D721Med (cell line): ENCODE measurements at regions not wholly inside any gene's neighbourhood (a gene's known extent, or its start where the extent isn't known, plus 50 kb on each side); places are given as distances from the start of the nearest gene placed in this dataset.

Experiments
- DNase-seq: peaks from one replicate; pipeline ENCODE4 v3.0.0; 2011; ENCODE audit warnings: low spot score; ENCODE audit not compliant: insufficient read length
- FAIRE-seq: peaks from 2 replicates; lab custom pipeline; 2011; peaks lifted over from hg19 to GRCh38; lab: Jason Lieb, UNC
- TF ChIP-seq, protein P1 (sequence below): IDR thresholded peaks from 2 replicates; pipeline ENCODE4 v1.5.1; 2012; ENCODE audit warnings: mild to moderate bottlenecking, control low read depth; ENCODE audit not compliant: insufficient read depth; ENCODE audit errors: missing control alignments

DNA sequence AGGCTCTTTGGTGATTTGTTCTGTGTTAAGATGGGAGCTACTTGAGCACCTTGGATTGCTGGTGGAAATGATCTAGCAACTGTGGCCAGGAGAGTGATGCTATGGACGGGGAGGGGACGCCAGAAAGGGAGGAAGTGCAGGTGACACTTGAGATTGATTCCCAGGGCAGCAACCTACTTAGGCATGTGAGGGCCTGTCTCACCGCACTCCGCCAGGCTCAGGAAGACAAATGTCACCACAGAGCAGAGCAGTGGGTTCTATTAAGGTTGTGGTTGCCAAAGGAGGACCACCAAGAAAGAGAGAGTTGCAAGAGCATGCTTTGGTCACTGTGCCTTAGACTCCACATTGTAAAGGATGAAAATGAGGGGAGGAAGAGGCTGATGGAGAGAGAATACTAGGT, 404.3 kb downstream of the IRX1 start:
- no peak for FAIRE-seq
- DNase-seq, result no peak
- TF ChIP-seq, protein P1, sequence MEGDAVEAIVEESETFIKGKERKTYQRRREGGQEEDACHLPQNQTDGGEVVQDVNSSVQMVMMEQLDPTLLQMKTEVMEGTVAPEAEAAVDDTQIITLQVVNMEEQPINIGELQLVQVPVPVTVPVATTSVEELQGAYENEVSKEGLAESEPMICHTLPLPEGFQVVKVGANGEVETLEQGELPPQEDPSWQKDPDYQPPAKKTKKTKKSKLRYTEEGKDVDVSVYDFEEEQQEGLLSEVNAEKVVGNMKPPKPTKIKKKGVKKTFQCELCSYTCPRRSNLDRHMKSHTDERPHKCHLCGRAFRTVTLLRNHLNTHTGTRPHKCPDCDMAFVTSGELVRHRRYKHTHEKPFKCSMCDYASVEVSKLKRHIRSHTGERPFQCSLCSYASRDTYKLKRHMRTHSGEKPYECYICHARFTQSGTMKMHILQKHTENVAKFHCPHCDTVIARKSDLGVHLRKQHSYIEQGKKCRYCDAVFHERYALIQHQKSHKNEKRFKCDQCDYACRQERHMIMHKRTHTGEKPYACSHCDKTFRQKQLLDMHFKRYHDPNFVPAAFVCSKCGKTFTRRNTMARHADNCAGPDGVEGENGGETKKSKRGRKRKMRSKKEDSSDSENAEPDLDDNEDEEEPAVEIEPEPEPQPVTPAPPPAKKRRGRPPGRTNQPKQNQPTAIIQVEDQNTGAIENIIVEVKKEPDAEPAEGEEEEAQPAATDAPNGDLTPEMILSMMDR, result no peak

DNA sequence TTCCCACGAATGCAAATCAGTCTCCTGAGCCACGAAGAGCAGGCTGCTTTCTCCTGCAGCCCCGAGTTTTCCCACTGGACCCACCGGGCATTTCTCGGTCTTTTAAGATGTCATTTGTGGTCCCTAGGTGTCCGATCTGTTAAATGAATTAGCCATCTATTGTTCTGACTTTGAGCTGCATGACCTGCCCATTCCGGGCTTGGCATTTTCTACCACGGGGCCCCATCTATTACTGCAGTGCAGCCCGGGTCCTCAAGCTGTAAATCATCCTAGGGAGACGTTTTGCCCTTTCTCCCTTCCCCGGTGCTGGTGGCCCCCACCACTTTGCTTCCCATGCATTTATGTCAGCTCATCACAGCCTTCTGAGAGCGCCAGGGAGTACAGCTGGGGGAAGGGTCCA, 405.4 kb downstream of the IRX1 start:
- DNase-seq (no peak), FAIRE-seq (no peak)
- TF ChIP-seq, protein P1, result no peak

GRCh38 chr5:4001758-4002533, 406.3 kb downstream of the IRX1 start:
- FAIRE-seq, result no peak
- DNase-seq, result no peak
- TF ChIP-seq, protein P1, result no peak

- FAIRE-seq, result no peak
- DNase-seq, result no peak
- TF ChIP-seq, protein P1, result no peak
Observed at GRCh38 chr5:4005335-4005734, 409.7 kb downstream of the IRX1 start.

- TF ChIP-seq, protein P1, result no peak
- FAIRE-seq (no peak), DNase-seq (no peak)
Observed at GRCh38 chr5:4007001-4007400, 411.4 kb downstream of the IRX1 start.

DNA sequence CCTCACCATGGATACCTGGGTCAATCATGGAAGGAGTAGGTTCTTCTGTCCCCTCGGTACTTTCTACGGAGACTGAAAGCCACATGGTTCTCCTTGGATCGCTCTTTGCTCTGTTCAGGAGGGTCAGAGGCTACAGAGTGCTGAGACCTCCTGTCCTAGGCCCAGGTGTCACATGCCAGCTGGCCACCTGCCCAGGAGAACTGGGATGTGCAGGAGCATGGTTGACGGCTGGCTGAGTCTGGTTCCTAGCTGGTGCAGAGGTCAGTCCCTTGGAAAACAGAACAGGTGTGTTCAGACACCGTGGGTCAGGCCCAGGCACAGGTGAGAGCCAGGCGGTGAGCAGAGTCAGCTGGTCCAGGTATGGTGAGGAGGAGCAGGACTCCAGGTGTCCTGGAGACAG, 416.3 kb downstream of the IRX1 start:
- FAIRE-seq (no peak), DNase-seq (no peak)
- TF ChIP-seq, protein P1, result no peak
